ENCODE measurements at regions not wholly inside any gene's neighbourhood (a gene's known extent, or its start where the extent isn't known, plus 50 kb on each side); places are given as distances from the start of the nearest gene placed in this dataset.

GRCh38 chr1:98103617-98104285 is 182.9 kb upstream of the DPYD start:
- DNase-seq, result no peak

GRCh38 chr1:98102345-98103030 is 181.7 kb upstream of the DPYD start:
- DNase-seq, result no peak

GRCh38 chr1:98101364-98101763 is 180.5 kb upstream of the DPYD start:
- DNase-seq, result no peak

GRCh38 chr1:98099501-98099900 is 178.7 kb upstream of the DPYD start:
- DNase-seq, result no peak

GRCh38 chr1:98098473-98098872 is 177.6 kb upstream of the DPYD start:
- no peak for DNase-seq

- DNase-seq, result no peak
Observed at GRCh38 chr1:98090351-98090750, 169.5 kb upstream of the DPYD start.

GRCh38 chr1:98088381-98088780 is 167.5 kb upstream of the DPYD start:
- no peak for DNase-seq

- DNase-seq, result no peak
Observed at GRCh38 chr1:98086796-98087441, 166.1 kb upstream of the DPYD start.

- no peak for DNase-seq
Observed at GRCh38 chr1:98086156-98086555, 165.3 kb upstream of the DPYD start.

GRCh38 chr1:98084188-98084587 is 163.4 kb upstream of the DPYD start:
- no peak for DNase-seq

- DNase-seq, result no peak
Observed at GRCh38 chr1:98081944-98082343, 161.1 kb upstream of the DPYD start.

- no peak for DNase-seq
Observed at GRCh38 chr1:98078596-98078995, 157.8 kb upstream of the DPYD start.

GRCh38 chr1:98077691-98078090 is 156.9 kb upstream of the DPYD start:
- no peak for DNase-seq

- DNase-seq, result no peak
Observed at GRCh38 chr1:98075626-98076025, 154.8 kb upstream of the DPYD start.

GRCh38 chr1:98073823-98074222 is 153.0 kb upstream of the DPYD start:
- DNase-seq, result no peak

GRCh38 chr1:98073106-98073505 is 152.3 kb upstream of the DPYD start:
- DNase-seq, result no peak

- DNase-seq, result no peak
Observed at GRCh38 chr1:98072047-98072446, 151.2 kb upstream of the DPYD start.

- no peak for DNase-seq
Observed at GRCh38 chr1:98068016-98068415, 147.2 kb upstream of the DPYD start.

- no peak for DNase-seq
Observed at GRCh38 chr1:98066911-98067310, 146.1 kb upstream of the DPYD start.

- DNase-seq, result no peak
Observed at GRCh38 chr1:98059620-98060019, 138.8 kb upstream of the DPYD start.

GRCh38 chr1:98058676-98059075 is 137.8 kb upstream of the DPYD start:
- no peak for DNase-seq

- no peak for DNase-seq
Observed at GRCh38 chr1:98057236-98057910, 136.5 kb upstream of the DPYD start.

GRCh38 chr1:98056781-98057180 is 135.9 kb upstream of the DPYD start:
- no peak for DNase-seq

GRCh38 chr1:98055457-98055856 is 134.6 kb upstream of the DPYD start:
- no peak for DNase-seq

All from NCI-H82 (cell line).